Neural cell (in vitro differentiated cells): ENCODE measurements at regions not wholly inside any gene's neighbourhood (a gene's known extent, or its start where the extent isn't known, plus 50 kb on each side); places are given as distances from the start of the nearest gene placed in this dataset.

Source experiments
- CTCF ChIP-seq: fragments of 450-650 bp; IDR thresholded peaks from 2 replicates; pipeline ENCODE4 v1.5.1; 2014; ENCODE audit warnings: antibody characterized with exemption, mild to moderate bottlenecking, moderate library complexity; ENCODE audit not compliant: poor library complexity, severe bottlenecking
- EP300 ChIP-seq: fragments of 450-650 bp; conservative IDR thresholded peaks from 2 replicates; pipeline ENCODE4 v1.6.1; 2014; ENCODE audit warnings: antibody characterized with exemption, mild to moderate bottlenecking, moderate library complexity; ENCODE audit not compliant: poor library complexity, severe bottlenecking
- EZH2 ChIP-seq: fragments of 200-600, 300-800 bp; shearing (Covaris generic), sonication (generic); IDR thresholded peaks from 2 replicates; pipeline ENCODE4 v1.6.1; 2014; ENCODE audit warnings: antibody characterized with exemption, low read length, borderline replicate concordance, mild to moderate bottlenecking; ENCODE audit not compliant: insufficient read depth, poor library complexity, severe bottlenecking
- POLR2AphosphoS5 ChIP-seq: IDR thresholded peaks from 2 replicates; pipeline ENCODE4 v1.6.1; 2012
- RAD21 ChIP-seq: fragments of 450-650 bp; conservative IDR thresholded peaks from 2 replicates; pipeline ENCODE4 v1.6.1; 2014; ENCODE audit warnings: antibody characterized with exemption, mild to moderate bottlenecking, moderate library complexity
- REST ChIP-seq: IDR thresholded peaks from 2 replicates; pipeline ENCODE4 v1.6.1; 2012; ENCODE audit warnings: borderline replicate concordance
- SMC3 ChIP-seq: fragments of 450-650 bp; conservative IDR thresholded peaks from 2 replicates; pipeline ENCODE4 v1.6.1; 2014; ENCODE audit warnings: antibody characterized with exemption, mild to moderate bottlenecking, moderate library complexity; ENCODE audit not compliant: poor library complexity
- TAF1 ChIP-seq: IDR thresholded peaks from 2 replicates; pipeline ENCODE4 v1.6.1; 2012; ENCODE audit warnings: low read depth

GRCh38 chr16:86932130-86932982, 354.0 kb downstream of the FOXL1 start:
- TF ChIP-seq SMC3 (no peak), EZH2 (no peak), CTCF (no peak), POLR2AphosphoS5 (no peak), EP300 (no peak), REST (no peak), TAF1 (no peak), RAD21 (no peak)
